AG08395 (cell line): ENCODE measurements at regions not wholly inside any gene's neighbourhood (a gene's known extent, or its start where the extent isn't known, plus 50 kb on each side); places are given as distances from the start of the nearest gene placed in this dataset.

Experiments
- DNase-seq: peaks from one replicate; pipeline ENCODE4 v3.0.0; 2012; ENCODE audit warnings: mixed read lengths, low spot score

DNA sequence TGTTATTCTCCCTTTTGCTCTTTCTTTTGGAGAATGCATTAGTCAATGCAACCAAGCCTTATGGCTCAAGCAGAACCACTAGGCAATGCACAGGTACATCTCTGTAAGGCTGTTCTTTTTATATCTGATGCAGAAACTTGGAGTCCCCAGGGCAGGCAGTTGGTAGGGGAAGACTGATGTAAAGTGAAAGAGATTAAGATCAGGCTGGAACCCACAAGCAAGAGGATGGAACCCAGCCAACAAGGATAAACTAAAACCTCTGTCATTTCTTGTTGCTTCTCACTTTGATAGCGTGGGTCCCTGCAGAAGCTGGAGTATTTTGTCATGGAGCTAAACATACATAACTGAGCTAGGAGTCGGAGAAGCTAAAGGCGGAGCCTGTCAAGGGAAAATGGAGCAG is 142.9 kb downstream of the GPAM start:
- no peak for DNase-seq

DNA sequence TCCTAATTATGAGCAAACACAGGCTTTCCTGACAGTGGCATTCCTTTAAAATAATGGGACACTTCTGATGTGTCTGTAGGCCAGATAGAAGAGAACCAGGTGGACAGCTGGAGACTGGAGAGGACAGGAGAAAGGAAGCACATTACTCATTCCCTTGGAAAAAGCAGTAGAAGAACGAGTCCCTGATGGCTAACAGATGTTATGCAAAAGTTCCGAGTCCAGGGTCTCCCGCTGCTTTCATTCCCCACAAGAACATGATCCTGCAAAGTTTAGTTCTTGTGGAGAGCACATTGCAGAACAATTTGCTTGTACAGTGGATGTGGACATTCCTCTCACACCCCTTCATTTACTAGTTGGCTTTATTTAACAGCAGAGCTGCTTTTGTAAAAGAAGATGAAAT is 137.6 kb downstream of the GPAM start:
- no peak for DNase-seq

DNA sequence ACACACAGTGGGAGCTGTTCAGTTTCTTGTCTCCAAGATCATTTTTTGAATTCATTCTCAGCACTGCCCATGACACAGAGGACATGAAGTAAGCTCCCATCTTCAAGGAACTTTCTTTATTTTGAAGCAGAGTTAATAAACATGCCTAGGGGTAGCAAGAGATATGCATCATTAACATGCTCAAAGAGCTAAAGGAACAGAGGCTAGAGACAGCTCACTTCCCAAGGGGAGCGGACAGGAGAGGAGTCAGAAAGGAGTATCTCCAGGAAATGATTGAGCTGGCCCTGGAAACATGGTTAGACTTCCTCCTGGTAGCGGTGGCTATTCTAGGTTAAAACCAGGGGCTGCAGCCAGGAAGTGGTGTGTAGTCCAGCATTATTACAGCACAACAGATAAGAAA is 135.9 kb downstream of the GPAM start:
- DNase-seq, result no peak

DNA sequence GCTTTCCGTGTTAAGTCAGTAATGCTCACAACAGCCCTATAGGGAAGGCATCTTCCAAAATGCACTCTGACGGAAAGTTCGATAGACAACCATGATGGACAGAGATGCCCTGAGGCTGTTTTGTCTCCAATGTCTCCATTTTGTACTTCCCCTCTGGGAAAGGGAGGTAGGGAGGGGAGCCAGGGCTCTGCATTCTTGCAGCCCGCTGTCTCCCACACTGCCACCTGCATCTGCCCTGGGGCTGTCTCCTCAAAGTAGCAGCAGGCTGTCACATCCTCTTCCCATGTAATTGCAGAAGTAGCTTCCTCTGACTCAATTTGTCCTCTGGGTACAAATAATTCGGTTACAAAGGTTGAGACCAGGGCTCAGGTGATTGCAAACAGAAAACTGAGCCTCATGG is 131.4 kb downstream of the GPAM start:
- DNase-seq, result no peak

DNA sequence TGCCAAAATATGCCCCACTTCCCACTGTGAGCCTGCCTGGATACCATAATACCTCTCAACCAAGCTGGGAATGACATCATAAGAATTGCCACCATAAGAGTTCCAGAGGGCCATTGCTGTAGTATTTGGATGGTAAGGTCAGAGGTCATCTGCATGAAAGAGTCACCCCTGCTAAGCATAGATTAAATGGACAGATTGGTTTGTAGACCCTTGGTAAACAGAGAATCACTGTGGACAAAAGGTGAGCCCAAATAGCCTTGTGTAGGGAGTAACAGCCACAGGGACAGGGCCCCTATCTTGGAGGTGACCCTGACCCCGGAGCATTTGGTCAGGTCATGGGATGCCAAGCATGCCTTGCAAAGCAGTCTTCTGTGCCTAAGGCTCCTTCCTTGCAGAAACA is 129.7 kb downstream of the GPAM start:
- DNase-seq, result no peak

DNA sequence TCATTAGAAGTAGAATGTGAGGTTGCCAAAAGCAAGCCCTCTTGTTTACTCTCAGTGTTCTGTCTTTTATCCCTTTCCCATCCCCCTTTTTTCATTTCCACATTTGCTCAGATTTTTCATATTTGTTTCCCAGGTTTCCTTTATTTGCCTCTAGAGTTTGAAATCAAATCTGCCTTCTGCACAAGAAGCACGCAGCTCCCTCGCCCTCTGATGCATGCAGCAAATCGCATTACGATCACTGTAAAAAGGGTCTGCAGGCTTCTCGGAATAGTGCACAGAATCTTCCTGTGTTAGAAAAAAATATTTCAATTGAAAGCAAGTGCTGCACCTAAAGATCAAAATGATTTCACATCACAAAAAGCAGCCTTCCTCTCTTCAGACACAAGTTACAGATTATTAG is 129.0 kb downstream of the GPAM start:
- no peak for DNase-seq

DNA sequence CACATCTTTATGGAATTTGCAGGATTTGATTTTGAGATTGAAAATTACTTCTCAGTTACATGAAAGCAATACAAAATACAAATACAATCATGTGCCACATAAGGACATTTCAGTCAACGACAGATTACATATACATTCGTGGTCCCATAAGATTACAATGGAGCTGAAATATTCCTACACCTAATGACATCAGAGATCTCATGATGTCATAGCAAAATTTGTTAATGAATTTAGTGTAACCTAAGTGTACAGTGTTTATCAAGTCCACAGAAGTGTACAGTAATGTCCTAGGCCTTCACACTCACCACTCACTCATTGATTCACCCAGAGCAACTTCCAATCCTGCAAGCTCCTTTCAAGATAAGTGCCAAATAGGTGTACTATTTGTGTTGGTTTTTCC is 126.5 kb downstream of the GPAM start:
- DNase-seq, result no peak

DNA sequence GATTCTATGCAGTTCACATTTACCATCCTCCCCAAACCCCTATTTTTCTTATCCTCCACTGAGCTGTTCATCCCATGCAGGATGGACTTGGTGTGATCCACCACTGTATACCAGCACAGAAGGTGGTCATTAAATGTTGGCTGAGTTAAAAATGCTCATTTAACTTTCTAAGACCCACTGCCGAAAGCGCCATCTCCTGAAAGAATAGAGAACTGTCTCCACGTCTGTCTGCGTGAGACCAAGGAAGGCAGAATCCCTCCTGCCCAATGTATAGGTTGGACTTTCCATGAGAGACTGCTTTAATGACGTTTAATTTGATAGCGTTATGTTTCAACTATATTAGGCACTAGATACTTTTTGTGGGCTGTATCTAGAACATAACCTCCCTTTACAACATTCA is 124.3 kb downstream of the GPAM start:
- no peak for DNase-seq

DNA sequence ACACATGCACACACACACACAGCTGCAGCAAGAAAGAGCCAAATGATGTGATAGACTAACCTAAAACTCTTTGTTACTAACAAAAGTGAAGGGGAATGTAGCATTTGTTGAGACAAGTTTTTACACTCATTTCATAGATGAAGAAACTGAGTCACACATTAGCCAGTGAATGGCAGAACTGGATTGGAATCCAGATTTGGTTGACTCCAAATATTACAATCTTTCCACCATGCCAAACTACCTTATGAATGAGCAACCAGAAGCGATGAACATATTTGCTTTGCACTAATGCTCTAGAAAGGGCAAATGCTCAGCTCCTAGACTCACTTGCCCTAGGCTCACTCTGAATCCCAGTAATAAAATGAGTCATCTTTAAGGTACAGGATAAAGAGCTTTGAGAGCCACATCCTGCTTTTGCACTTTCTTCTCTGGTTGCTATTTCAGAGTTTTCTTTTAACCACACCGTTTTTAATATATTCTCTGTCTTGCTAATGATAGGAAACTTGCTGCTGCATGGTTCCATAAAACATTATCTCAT is 111.9 kb downstream of the GPAM start:
- no peak for DNase-seq

DNA sequence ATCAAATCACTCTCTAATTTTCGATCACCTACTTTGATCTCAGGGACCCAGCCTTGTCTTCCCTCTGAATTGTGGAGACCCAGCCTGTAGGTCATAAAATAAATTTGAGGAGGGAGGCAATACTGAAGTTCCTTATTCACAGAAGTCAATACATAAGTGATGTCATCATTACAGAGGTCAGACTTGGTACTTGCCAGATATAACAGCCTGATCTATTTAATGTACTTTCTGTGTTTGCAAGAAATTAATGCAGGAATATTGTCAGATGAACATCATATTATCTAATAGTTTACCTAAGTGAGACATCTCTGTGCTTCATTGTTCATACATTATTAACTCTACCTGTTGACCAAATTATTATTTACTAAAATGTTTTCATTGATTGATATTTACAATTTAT is 105.6 kb downstream of the GPAM start:
- DNase-seq, result no peak

DNA sequence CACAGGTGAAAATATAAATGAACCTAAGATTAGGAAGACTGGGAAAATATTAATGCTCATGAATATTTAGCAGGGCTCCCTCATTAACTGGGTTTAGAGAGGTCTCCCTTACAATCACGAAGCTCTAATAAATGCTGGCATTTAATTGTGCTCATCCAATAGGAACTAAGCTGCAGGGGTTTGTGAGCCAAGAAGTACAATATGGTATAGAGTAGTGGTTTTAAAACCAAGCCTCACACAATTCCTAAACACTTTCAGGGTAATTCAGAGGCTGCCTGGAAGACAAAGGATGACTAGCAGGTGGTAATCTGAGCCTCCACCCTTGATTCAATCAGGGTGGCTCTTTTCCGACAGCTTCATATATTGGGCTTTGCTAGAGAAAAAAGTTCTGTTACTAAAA is 103.3 kb downstream of the GPAM start:
- no peak for DNase-seq

DNA sequence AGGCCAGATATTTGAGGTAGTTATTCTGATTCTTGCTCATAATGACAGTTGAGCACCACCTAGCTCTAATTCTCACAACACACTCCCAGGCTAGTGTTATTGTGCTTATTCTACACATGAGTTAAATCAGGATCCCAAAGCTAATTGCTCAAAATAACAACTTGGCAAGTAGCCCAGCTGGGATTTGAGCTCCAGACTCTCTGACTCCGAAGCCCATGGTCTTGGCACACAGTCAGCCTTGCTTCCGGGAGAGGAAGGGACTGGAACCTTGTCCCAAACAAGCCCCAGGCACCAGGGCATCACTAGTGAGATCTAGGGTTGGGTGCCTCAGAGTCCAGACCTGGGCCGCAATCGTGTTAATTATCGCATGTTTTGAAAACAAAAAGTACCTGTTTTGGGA is 101.4 kb downstream of the GPAM start:
- DNase-seq, result no peak

DNA sequence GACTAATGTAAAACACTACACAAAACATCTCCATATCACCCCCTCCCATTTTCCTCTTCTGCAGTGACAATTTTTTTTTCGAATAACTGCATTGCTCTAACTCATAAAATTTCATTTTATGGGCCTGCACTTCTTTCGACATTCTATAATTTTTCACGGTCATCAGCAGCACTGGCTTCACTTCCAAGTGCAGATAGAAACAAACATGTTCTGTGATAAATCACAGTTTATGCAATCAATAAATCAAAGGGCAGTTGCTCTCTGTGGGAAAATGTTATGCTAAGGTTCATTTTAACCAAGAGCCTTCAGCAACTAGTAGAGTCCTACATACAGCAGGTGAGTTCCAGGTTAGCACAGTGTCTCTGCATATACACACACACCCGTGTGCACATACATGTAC is 100.1 kb downstream of the GPAM start:
- DNase-seq, result no peak

DNA sequence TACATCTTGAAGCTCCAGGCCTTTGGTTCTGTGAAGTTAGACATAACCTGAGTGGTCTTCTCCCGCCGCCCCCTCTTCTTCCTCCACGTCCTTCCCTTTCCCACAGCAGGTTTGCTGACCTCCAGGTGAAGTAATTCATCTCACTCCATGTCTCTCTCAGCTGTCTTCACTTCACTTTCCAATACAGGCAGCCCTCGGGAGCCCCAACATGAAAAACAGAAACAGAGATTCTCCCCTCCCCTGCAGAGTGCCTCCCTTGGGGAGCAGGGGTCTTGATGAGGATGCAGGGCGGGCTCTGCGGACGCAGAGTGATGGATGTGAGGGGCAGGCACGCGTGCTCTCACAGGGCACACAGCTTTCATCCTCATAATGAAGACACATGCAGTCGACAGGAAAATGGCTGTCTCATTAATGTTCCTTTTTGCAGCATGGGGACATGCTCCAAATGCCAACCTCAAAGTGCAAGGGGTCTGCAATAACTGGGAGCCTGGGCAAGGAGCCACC is 95.6 kb downstream of the GPAM start:
- no peak for DNase-seq

DNA sequence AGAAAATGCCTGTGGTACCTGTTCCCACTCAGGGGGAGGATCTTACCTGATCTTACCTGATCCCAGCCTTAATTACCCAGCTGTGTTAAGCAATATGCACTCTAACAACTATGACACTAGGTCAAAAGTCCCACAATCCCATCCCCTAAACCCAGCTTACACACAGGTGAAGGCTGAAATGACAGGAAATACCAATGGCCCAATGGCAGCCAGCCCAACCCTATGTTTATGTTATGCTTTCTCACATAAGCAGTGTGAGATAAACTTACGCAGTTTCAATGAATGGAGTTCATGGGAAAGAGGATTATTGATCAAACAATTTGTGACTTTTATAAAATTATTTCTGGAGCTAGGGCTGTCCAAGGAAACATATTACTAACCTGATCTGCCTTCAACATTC is 91.9 kb downstream of the GPAM start:
- no peak for DNase-seq

DNA sequence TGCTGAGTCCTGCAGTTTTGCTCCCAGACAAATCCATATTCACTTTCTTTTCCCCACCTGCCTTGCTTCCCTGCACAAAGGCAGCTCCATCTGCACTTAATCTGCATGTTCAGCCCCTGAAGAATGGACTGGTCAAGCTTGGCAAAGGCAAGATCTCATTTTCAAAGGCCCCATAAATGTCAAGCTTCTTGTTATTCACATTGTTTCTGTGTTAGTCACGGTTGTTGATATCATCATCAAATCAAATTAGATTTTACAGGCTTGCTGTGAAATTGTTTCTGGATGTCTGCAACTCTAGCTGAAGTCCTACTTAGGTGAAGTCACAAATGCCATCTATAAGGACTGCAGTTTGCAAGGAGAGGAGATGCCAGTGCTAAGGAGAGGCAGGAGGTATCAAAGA is 91.0 kb downstream of the GPAM start:
- DNase-seq, result no peak

DNA sequence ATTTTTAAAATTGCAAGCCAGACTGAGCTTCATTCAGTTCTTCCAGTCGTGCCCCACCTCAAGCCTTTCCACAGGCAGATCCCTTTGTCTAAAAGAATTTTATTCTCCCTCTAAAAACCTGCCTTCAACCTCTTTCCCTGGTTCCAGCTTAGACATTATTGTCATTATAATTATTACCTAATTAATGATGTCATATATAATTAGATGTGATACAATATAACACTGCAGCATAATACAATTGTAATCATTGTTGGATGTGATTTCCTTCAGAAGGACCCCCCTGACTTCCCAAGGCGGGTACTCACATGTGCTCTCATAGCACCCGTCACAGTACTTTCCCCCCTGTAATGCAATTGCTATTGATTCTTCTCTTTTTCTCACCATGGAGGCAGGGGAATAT is 88.6 kb downstream of the GPAM start:
- DNase-seq, result no peak

DNA sequence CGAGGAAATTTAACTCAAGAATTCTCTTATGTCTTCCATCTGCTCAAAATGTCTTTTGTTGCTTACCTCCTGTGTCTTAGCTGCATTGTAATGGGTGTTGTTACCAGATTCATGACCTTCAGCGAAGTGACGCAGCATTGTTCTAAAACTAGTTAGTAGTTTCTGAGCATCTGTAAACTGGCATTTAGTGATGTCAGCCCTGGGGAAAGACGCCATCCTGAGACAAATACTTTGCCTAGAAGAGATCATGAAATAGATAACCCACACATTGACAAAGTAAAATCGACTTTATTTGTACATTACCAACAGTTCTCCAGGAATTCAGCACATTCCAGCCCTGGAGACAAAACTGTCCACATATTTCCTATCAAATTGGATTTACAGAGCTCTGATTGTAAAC is 87.8 kb downstream of the GPAM start:
- DNase-seq, result no peak

DNA sequence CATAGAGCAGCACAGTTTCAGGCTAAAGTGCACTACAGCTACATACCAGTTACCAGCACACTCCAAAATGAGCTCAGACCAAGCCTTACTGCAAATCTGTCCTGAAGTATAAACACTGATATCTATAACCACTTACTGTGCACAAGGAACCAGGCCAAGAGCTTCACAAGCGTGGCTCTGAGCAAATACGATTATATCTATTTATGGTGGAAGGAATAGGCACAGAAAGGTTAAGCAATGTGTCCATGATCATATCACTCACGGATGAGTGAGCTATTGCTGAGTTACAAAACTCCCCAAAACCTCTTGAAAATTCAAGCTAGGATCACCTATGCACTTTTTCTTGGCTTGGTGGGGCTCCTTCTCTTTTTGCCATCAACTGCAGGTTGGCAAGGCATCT is 84.9 kb downstream of the GPAM start:
- DNase-seq, result no peak
